HG02840 (cell line): ENCODE measurements at regions not wholly inside any gene's neighbourhood (a gene's known extent, or its start where the extent isn't known, plus 50 kb on each side); places are given as distances from the start of the nearest gene placed in this dataset.
"Not testable (repeated sequence)": the region's sequence is repeated elsewhere in the genome, so short reads cannot be mapped to it uniquely, and the experiment has no call there.

Experiments
- ATAC-seq: cut with Tn5 transposase; IDR thresholded peaks from one replicate; pipeline ENCODE4 v1.9.1; 2021; ENCODE audit warnings: mild to moderate bottlenecking, moderate library complexity, moderate number of reproducible peaks; ENCODE audit not compliant: unreplicated experiment, low FRiP score

DNA sequence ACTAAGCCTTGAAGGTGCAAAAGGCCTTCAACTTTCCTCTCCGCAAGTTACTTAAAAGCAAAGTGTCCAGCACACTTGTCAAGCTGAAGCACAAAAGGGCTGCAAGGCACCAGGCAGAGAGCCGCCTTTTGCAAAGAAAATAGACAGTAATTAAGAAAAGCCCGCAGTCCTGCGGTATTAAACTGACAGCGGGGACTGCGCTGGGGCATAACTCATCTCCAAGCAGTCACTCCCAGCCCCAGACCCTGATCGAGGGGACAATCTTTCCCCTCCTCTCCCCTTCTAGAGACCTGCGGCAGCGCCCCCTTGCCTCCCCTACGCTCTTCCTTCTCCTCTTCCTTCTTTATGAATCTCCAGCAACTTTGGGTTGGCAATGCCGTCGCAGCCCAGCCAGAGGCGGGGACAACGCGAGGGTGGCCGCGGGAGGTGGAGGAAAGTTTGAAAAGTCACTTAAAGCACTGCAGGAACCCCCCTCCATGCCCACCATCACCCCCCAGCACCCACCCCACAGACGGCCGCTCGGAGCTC is 200.9 kb upstream of the CAND1 start:
- ATAC-seq: no peak

DNA sequence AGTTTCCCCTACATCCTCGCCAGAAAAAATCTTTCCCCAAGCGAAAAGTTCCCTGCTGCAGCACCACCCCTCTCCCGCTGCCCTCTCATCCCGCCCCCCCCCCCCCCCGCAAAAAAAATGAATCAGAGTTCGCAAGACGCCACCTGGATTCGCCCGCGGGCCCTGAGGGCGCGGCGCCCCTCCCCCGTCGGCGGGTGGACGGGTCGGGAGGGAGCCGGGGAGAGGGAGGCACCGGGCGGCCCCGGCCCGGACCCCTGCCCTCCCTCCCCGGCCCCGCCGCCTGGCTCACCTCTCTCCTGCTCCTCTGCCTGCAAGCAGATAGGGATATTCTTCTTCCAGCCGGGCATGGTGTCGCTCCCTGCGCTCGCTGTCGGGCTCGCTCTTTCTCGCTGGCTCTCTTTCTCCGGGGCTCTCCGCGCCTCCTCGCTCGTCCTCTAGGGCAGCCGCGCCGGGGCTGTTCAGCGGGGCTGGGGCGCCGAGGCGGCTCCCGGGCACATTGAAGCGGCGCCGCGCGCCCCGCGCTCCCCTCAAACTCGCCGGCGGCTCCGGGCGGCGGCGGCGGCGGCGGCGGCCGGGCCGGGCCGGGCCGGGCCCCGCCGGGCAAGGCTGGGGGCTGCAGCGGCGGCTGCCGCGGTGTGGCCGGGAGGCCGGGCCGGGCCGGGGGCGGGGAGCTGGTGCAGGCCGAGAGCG is 200.3 kb upstream of the CAND1 start:
- ATAC-seq: no peak

DNA sequence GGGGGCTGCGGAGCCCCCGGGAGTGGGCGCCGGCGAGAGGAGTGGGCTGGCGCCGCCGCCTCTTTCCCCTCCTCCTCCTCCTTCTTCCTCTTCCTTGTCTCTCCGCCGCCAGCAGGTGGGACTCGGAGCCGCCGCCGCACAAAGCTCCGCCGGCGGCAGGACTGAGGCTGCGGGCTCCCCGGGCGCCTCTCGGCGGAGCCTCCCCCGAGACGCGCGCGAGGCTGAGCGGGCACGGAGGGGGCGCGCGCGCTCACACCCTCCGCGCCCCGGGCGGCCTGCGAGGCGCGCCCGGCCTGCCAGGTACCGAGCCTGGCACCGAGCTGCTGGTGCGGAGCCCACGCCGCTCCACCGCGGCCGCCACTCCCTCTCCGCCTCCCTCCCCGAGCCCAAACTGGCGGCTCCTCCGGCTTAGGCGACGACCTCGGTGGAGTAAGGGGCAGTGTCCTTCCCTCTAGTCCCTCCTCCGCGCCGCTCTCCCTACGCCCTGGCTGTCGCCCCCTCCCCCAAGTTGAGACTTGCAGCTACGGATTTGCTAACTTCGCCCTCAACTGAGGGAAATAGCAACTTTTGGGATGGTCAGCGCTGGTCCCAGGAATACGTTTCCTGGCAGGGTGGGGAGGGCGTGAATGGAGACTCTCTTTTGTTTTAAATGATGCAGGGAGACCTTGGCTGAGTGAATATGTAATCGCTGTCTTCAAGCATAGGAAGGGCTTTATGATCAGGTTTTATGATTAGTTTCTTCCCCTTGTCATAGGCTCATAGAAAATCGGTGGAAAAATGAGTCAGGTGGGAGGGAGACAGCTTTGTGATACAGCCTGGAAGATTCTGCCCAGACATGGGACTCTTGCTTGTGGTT is 199.5 kb upstream of the CAND1 start:
- ATAC-seq: no peak

DNA sequence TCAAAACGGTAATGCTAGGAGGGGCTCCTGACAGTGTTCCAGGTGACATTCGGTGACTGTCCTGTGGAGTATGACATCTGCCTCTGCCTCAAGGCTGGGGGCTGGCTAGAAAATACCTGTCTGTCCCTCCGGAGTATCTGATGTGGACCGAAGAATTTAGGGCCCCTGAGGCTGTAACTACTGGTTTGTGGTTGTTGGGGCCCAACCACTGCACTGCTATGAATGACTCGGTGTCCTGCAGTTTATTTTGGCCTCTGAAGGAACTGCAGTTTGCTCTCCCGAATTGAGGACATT is 198.9 kb upstream of the CAND1 start:
- no peak for ATAC-seq

DNA sequence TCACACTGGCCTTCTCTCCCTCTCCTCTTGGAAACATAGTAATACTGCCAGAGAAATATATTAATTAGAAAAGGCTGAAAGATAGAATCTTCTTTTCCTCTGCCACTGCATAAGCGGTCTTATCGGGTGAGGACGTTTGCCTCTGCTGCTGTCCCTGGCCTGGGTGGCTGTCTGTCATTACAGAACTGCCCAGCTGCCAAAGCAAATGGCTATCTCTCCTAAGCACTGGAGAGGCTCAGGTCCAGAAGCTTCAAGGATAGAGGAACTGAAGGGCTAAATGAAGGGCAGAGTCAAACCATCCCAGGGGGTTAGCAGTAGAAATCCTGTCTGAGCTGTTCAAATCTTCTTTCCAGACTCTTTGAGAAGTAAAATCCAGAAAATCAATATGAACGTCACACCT is 198.6 kb upstream of the CAND1 start:
- no peak for ATAC-seq

DNA sequence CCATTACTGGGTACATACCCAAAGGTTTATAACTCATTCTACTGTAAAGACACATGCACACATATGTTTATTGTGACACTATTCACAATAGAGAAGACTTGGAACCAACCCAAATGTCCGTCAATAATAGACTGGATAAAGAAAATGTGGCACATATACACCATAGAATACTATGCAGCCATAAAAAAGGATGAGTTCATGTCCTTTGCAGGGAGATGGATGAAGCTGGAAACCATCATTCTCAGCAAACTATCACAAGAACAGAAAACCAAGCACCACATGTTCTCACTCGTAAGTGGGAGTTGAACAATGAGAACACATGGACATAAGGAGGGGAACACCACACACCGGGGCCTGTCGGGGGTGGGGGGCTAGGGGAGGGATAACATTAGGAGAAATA is 196.9 kb upstream of the CAND1 start:
- ATAC-seq: not testable (repeated sequence)

DNA sequence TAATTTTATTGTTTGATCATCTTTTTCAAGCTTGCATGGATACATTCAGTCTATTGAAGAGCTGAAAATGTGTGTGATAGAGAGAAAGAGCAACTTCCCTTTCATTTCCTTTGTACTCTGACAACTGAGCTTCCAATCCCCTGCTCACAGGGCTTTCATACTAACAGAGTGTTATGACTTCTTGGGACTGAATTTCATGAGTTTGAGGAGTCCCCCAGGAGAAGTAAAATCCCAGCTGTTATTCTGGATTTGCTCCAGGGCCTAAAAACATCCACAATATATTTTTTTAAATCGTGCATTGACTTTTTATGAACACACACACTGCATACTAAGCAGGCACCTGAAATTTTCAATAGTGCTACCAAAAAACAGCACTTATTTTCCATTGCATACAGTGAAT is 195.8 kb upstream of the CAND1 start:
- no peak for ATAC-seq

DNA sequence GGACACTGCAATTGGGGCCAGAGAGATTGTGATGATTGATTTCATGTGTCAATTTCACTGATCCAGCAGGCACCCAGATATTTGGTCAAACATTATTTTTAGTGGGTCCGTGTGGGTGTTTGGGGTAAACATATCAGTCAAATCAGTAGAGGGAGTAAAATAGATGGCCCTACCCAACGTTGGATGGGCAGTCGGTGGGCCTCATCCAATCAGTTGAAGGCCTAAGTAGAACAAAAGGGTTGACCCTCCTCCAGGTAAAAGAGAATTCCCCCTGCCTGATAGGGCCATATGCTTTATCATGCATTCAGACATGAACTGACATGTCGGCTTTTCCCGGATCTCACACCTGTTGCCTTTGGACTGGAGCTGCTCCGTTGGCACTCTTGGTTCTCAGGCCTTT is 195.1 kb upstream of the CAND1 start:
- no peak for ATAC-seq

DNA sequence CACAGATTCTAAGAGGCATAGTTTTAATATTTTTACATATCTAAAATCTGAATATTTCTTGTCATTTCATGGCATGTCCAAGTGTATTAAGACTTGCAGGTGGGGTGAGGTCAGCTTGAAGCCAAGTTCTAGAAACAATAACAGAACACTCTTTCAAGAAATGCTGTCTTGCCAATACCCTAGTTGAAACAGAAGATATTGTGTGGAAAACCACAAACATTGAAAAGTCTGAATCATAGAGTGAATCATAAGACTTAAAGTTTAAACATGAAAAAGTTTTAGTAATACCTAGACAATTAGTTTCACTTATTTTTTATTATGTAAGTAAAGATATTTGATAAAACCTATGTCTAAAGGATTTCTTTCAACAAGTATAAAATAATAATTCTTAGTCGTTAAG is 191.5 kb upstream of the CAND1 start:
- no peak for ATAC-seq

DNA sequence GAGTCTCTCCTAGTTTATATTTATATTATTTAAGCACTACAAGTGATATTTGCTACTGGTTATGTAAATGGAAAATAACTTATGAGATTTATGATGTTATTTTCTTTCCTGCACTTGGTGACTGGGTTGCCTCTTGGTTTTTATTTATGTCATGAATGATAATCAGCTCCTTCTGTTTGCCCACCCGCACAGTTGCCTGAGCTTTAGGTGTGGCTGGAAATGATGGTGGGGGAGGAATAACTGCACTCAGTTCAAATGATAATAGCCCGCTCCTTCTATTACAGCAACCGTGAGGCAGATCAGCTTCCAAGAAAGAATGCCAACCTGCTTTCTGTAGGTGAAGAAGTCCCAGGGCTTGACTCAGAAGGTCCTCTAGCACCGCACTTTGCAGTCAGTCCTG is 190.2 kb upstream of the CAND1 start:
- ATAC-seq: no peak

DNA sequence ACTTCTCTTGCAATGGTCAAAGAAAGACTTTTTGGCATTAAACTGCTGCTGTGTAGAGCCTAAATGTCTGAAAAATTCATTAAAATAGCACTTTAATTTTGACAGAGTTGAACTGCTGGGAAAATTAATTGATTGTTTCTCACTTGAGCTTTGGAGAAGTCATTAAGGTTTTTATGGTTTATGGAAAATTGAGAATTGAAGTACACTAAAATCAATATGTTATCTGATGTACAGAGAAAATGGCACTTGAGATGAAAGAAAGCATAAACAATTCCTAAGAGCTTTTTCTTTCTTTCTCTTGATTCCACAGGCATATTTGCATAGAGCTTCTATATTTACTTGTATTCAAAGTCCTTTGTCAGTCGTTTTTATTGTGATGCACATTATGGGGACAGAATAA is 188.5 kb upstream of the CAND1 start:
- ATAC-seq: no peak

DNA sequence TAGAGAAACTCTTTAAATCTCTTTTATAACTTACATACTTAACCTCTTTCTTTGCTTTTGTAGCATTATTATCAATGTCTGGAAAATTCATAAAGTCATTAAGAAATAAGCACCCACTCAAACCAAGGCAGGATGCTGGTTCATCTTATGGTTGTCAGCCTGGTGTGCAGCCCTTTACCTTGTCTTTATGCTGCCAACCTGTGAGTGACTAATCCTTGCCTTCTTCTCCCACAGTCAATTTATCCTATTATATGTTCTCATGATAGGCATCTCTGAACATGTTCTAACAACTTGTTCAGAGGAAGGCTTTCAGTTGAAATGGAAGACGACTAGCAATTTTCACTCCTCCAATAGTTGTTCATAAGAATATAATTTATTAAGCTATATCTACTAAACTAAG is 186.9 kb upstream of the CAND1 start:
- no peak for ATAC-seq

DNA sequence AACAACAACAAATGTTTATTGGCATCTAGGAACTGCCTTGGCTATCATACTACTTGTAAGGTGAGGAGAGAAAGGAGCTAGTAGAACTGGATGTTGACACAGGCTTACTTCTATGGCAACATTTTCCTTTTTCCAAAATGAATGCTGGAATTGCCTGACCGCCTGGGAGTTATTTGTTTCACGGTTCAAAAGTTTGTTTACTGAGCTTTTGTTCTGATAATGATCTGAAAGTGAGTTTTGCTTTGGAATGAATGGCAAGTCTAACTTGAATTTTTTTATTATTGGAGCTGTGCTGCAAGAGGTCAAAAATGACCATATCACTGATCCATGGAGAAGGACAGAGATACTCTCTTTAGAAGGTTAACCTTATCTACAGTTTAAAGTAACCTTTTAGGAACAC is 183.5 kb upstream of the CAND1 start:
- no peak for ATAC-seq

DNA sequence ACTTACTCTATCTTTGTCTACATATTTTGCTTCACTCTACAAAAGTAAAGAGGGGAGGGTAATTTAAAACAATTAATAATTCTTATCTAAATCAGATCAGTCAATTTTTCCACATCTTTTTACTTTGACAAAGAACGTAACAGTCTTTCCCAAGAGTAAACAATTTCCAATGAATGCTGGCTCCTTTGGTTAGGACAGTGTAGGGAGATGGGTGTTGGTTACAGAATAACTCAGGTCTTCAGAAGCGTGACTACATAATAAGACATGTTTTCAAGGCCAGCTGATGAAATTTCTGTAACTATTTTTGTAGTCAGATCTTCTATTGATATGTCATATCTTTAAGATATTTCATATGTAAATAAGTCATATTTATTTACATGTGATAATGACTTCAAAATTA is 183.0 kb upstream of the CAND1 start:
- no peak for ATAC-seq

DNA sequence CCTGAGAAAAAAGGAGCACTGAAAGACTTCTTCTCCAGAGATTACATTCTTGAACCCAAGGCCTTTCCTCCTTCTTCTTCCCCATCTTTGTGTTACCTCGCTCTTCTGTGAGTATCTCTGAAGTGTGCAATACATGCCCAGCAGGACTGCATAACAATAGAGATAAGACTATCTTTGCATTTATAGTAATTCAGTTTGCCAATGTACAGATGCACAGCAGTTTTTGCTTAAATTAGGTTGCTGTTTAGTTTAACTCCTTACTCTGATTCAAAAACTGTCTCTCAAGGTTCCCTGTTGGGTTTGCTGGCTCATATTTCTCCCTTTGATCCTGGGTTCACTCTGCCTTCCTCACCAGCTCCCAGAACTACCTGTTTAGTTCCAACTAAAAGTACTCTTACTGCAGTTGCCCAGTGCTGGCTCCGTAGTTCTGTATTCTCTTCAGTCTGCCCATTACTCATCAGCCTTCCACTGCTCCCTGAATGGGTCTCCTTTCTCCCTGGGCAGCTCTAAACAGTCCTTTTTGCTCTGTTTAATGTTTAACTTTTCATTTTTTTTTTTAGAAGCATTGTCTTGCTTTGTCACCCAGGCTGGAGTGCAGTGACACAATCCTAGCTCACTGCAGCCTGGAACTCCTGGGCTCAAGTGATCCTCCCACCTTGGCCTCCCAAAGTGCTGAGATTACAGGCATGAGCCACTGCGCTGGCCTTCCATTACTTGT is 180.6 kb upstream of the CAND1 start:
- ATAC-seq: no peak

DNA sequence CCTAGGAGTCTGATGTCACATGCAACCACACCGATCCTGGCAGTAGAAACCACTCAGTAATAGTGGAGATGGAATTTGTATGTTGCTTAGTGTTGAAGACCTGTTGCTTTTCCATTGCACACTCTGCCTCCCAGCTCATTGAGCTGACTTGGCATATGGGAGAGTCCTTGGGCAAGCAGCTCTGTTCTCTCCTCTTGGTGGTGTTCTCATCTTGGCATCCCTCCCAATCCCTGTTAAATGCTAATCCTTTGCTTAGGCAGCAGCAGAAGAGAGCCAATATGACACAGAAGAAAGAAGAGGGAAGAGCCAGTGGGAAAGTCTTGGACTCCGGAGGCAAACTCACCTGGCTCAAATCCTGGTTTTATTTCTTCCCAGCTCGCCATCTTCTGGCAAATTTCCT is 178.0 kb upstream of the CAND1 start:
- ATAC-seq: no peak

DNA sequence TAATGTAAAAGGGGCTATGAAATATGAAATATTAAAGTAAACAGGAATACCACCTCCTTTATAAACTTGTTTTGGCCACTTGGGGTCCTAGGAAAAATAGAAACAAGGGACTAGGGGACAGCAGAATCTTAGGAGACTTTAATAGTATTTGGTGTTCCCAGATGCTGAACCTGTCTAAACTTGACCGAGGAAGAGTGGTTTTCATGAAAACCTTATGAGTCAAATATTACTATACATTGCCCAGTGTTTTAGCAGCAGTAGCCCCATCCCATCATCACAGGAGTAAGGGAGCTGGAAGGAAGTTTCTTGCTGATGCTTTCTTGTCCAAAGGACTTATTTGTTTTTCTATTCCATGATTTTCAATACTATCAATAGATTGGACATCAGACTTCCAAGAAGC is 177.5 kb upstream of the CAND1 start:
- no peak for ATAC-seq

DNA sequence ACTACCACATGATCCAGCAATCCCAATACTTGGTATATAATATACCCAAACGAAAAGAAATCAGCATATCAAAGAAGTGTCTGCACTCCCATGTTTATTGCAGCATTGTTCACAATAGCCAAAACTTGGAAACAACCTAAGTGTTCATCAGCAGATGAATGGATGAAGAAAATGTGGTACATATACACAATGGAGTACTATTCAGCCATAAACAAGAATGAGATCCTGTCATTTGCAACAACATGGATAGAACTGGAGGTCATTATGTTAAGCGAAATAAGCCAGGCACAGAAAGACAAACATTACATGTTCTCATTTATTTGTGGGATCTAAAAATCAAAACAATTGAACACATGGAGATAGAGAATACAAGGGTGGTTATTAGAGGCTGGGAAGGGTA is 176.2 kb upstream of the CAND1 start:
- ATAC-seq: not testable (repeated sequence)

DNA sequence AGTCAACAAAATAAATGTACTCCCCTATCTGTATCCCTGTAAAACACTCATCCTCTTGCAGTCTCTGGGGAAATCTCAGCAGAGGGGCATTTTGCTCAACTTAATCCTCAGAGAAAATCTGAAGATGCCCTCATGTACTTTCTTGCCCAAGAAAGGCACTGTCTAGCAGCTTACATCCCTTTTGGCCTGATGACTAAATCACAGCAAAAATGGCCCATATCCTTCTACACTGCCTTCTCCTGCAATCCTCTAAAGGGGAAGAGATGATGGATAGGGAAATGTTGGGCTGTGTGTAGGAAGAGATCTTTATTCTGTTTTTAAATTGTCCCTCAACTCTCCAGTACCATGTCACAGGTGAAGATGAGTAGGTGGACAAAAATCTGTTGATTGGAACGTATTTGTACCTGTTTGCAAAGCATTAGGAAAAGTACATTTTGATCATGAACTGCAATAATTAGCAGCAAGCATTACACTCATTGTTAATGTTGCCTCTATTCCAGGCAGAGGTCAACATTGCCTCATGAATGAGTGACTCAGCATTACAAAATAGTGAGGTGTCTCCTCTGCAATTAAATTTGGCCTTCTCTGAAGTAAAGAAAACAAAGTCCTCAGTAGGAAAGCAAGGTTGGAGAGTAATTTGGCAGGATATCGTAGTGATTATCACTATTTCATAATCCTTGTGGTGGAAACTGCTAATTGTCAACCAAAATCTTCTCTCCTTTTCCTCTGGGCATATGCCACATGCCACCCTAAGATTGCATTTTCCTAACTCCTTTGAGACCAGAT is 172.4 kb upstream of the CAND1 start:
- no peak for ATAC-seq

DNA sequence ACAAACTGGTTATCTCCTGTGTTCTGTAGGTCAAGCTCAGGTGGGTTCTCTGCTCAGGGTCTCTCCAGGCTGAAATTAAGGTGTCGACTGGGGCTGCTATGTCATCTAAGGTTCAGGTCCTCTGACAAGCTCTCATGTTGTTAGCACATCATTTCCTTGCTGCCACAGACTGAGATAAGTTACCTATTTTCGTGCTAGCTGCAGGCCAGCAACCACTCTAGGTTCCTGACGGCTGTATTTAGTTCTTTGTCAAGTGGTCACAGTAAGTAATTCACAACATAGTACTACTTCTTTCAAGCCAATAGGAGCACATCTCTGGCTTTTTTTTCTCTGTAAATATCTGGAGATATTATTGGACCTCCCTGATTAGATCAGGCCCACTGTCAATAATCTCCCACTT is 169.3 kb upstream of the CAND1 start:
- ATAC-seq: no peak

DNA sequence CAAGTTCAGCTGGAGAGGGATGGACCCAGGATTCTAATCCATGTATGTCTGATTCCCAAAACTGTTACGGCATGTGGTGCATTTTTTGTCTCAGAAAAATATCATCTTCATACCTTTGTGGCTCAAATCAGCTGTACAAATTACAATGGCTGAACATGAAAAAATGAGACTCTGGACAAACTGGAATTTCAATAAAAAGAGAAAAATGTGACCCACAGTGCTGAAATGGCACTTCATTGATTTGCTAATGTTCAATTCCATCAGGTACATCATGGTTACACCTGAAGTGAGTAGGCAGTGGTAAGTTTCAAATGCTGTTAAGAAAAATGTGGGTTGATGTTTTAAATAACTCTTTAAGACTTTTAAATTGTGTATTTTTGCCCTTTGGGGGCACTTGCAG is 165.6 kb upstream of the CAND1 start:
- ATAC-seq: no peak
